CD14-positive monocyte (primary cell): ENCODE measurements at regions not wholly inside any gene's neighbourhood (a gene's known extent, or its start where the extent isn't known, plus 50 kb on each side); places are given as distances from the start of the nearest gene placed in this dataset.

ENCODE experiments used
- DNase-seq, 3 donors: peaks; one replicate each; pipeline ENCODE4 v3.0.0-alpha.2; 2011 to 2022
- H2AFZ ChIP-seq: 2 replicates; pipeline ENCODE4 v1.6.0; 2012; ENCODE audit warnings: mild to moderate bottlenecking, low read depth, low read length, inconsistent platforms; ENCODE audit not compliant: insufficient read depth, poor library complexity, severe bottlenecking
- H3K27ac ChIP-seq, 2 donors: 1 replicate in 1 of 2; 2 replicates in 1 of 2; pipeline ENCODE4 v1.5.1; 2012 to 2013; ENCODE audit warnings: low read length in 2 of 2, control low read depth in 1 of 2, inconsistent platforms in 1 of 2, low read depth in 1 of 2, mild to moderate bottlenecking in 1 of 2
- H3K27me3 ChIP-seq, 2 donors: one replicate each; pipeline versions ENCODE4 v1.6.0 to v1.6.1; 2011 to 2013; ENCODE audit warnings: low read length in 2 of 2; ENCODE audit not compliant: control insufficient read depth in 2 of 2, insufficient read depth in 2 of 2
- H3K36me3 ChIP-seq, 2 donors: replicated peaks in 1 of 2; 1 replicate in 1 of 2; 2 replicates in 1 of 2; pipeline versions ENCODE4 v1.5.1 to v1.6.1; 2012 to 2013; ENCODE audit warnings: low read length in 2 of 2, control low read depth in 1 of 2, inconsistent platforms in 1 of 2, mild to moderate bottlenecking in 1 of 2; ENCODE audit not compliant: insufficient read depth in 2 of 2, control insufficient read depth in 1 of 2
- H3K4me1 ChIP-seq, 2 donors: 1 replicate in 1 of 2; 2 replicates in 1 of 2; pipeline versions ENCODE4 v1.5.1 to v1.6.1; 2012 to 2013; ENCODE audit warnings: low read length in 2 of 2, control low read depth in 1 of 2, inconsistent platforms in 1 of 2, mild to moderate bottlenecking in 1 of 2, moderate library complexity in 1 of 2; ENCODE audit not compliant: insufficient read depth in 2 of 2, control insufficient read depth in 1 of 2
- H3K4me2 ChIP-seq: replicated peaks from 2 replicates; pipeline ENCODE3; 2012; ENCODE audit warnings: low read length, moderate library complexity, mild to moderate bottlenecking; ENCODE audit not compliant: poor library complexity, severe bottlenecking; ENCODE audit errors: extremely low read depth
- H3K4me3 ChIP-seq, 3 experiments: fragments of 200-600 bp in 1 of 3; sonication (generic) in 1 of 3; replicated peaks in 1 of 3; 1 replicate in 2 of 3; 2 replicates in 1 of 3; pipeline ENCODE4 v1.5.1; 2011 to 2013; ENCODE audit warnings: low read length in 3 of 3, mild to moderate bottlenecking in 3 of 3, control low read depth in 2 of 3, low read depth in 2 of 3, inconsistent platforms in 1 of 3, moderate library complexity in 1 of 3
- H3K79me2 ChIP-seq: 2 replicates; pipeline ENCODE4 v1.6.0; 2012; ENCODE audit warnings: mild to moderate bottlenecking, control low read depth, inconsistent platforms, low read length, moderate library complexity; ENCODE audit not compliant: insufficient read depth
- H3K9ac ChIP-seq: 2 replicates; pipeline ENCODE4 v1.6.0; 2017; ENCODE audit warnings: low read length, mild to moderate bottlenecking; ENCODE audit not compliant: insufficient read depth, poor library complexity, severe bottlenecking
- H3K9me3 ChIP-seq, 2 donors: replicated peaks in 1 of 2; 1 replicate in 1 of 2; 2 replicates in 1 of 2; pipeline versions ENCODE4 v1.5.1 to v1.6.1; 2012 to 2013; ENCODE audit warnings: low read length in 2 of 2, control low read depth in 1 of 2; ENCODE audit not compliant: control insufficient read depth in 1 of 2, insufficient read depth in 1 of 2
- H4K20me1 ChIP-seq: 2 replicates; pipeline ENCODE4 v1.6.0; 2012; ENCODE audit warnings: mild to moderate bottlenecking, low read length, control low read depth, moderate library complexity; ENCODE audit not compliant: insufficient read depth
- H3K27ac Mint-ChIP-seq, 7 donors: one replicate each; pipeline ENCODE4 v1.8.0; 2020; ENCODE audit warnings: mild to moderate bottlenecking in 7 of 7, mixed read lengths in 7 of 7, moderate library complexity in 6 of 7, inconsistent platforms in 2 of 7
- H3K27me3 Mint-ChIP-seq, 3 donors: one replicate each; pipeline ENCODE4 v1.8.0; 2021 to 2022; ENCODE audit warnings: low read depth in 3 of 3, mild to moderate bottlenecking in 3 of 3, mixed read lengths in 3 of 3, moderate library complexity in 3 of 3, inconsistent platforms in 1 of 3
- H3K36me3 Mint-ChIP-seq, 2 donors: one replicate each; pipeline ENCODE4 v1.8.0; 2020; ENCODE audit warnings: mixed read lengths in 2 of 2, inconsistent platforms in 1 of 2, mild to moderate bottlenecking in 1 of 2
- H3K4me1 Mint-ChIP-seq: one replicate; pipeline ENCODE4 v1.8.0; 2020; ENCODE audit warnings: mild to moderate bottlenecking, mixed read lengths
- H3K4me3 Mint-ChIP-seq, 2 donors: one replicate each; pipeline ENCODE4 v1.8.0; 2020; ENCODE audit warnings: mild to moderate bottlenecking in 2 of 2, mixed read lengths in 2 of 2, moderate library complexity in 1 of 2
- H3K9me3 Mint-ChIP-seq, 7 donors: one replicate each; pipeline ENCODE4 v1.8.0; 2020 to 2022; ENCODE audit warnings: mixed read lengths in 7 of 7, mild to moderate bottlenecking in 6 of 7, moderate library complexity in 6 of 7, inconsistent platforms in 2 of 7
- CTCF ChIP-seq: fragments of 200-600 bp; IDR thresholded peaks from one replicate; pipeline ENCODE4 v1.8.0; 2022; ENCODE audit warnings: antibody characterized with exemption, mild to moderate bottlenecking
- WGBS: methylation state at CpG from one replicate; pipeline ENCODE4 v1.1.5; 2013; ENCODE audit warnings: missing lambda C conversion rate; ENCODE audit not compliant: insufficient coverage; 5-methylcytosine and 5-hydroxymethylcytosine counted together
- intact Hi-C, 2 donors: fragments of 100-400 bp; cut with micrococcal nuclease; formaldehyde crosslinking; loops; one replicate each; pipeline versions ENCODE4 v1.15.0 to v1.15.1; 2023

- H3K4me2 ChIP-seq, result no peak overlapping the region
- no peaks in the 10 kb centered on the region for H3K4me1 ChIP-seq
- no peaks in the 10 kb centered on the region for H3K9me3 ChIP-seq
- no peak overlapping the region for H3K9ac ChIP-seq
- H2AFZ ChIP-seq, result no peak overlapping the region
- no peak for TF ChIP-seq CTCF
- intact Hi-C loops, result no loop called here
- H3K27me3 ChIP-seq, result no peaks in the 10 kb centered on the region
- H3K79me2 ChIP-seq, result no peaks in the 10 kb centered on the region
- H3K36me3 Mint-ChIP-seq, result no peaks in the 10 kb centered on the region
- no peak overlapping the region for H3K4me3 Mint-ChIP-seq
- no peaks in the 10 kb centered on the region for H4K20me1 ChIP-seq
- peaks cover 7 to 15% (median 8%) of the 10 kb centered on the region in 3 donors for H3K27me3 Mint-ChIP-seq
- H3K27ac ChIP-seq, result no peak overlapping the region
- no CpG with 5 or more reads among the region's 3 CpGs for WGBS
- H3K36me3 ChIP-seq, result no peaks in the 10 kb centered on the region
- peaks cover 0 to 7% (median 0%) of the 10 kb centered on the region in 7 donors for H3K9me3 Mint-ChIP-seq
- no peak overlapping the region for H3K4me3 ChIP-seq
- DNase-seq, result no peak
- H3K27ac Mint-ChIP-seq, result no peak overlapping the region
- peaks cover 3% of the 10 kb centered on the region for H3K4me1 Mint-ChIP-seq
Observed at GRCh38 chrX:39581411-39581810, 516.3 kb downstream of the BCOR start.

- intact Hi-C loops, result no loop called here
Observed at GRCh38 chrX:39582091-39582490, 515.7 kb downstream of the BCOR start.

More at GRCh38 chrX:39582091-39582490, 515.7 kb downstream of the BCOR start:
- Histone ChIP-seq H3K27me3 (no peaks in the 10 kb centered on the region), H3K4me3 (no peak overlapping the region), H3K27ac (no peak overlapping the region), H3K9me3 (no peaks in the 10 kb centered on the region), H2AFZ (no peak overlapping the region), H4K20me1 (no peaks in the 10 kb centered on the region), H3K79me2 (no peaks in the 10 kb centered on the region), H3K36me3 (no peaks in the 10 kb centered on the region), H3K9ac (no peak overlapping the region), H3K4me1 (no peaks in the 10 kb centered on the region), H3K4me2 (no peak overlapping the region)
- TF ChIP-seq CTCF, result no peak
- no peak overlapping the region for H3K4me3 Mint-ChIP-seq
- no CpG with 5 or more reads among the region's 3 CpGs for WGBS
- peak in 2 of 3 donors; percentile 10 to 67 for DNase-seq
- H3K36me3 Mint-ChIP-seq, result no peaks in the 10 kb centered on the region
- peaks cover 0 to 7% (median 0%) of the 10 kb centered on the region in 7 donors for H3K9me3 Mint-ChIP-seq
- H3K27ac Mint-ChIP-seq, result no peak overlapping the region
- H3K27me3 Mint-ChIP-seq, result peaks cover 4 to 15% (median 8%) of the 10 kb centered on the region in 3 donors
- H3K4me1 Mint-ChIP-seq, result peaks cover 3% of the 10 kb centered on the region
